GM23338 (cell line): ENCODE measurements at regions not wholly inside any gene's neighbourhood (a gene's known extent, or its start where the extent isn't known, plus 50 kb on each side); places are given as distances from the start of the nearest gene placed in this dataset.

Experiments
- ATAC-seq: fragments of 200-7000 bp; cut with Tn5 transposase; 3 replicates; pipeline ENCODE4 v1.9.1; 2020
- DNase-seq: peaks from one replicate; pipeline ENCODE4 v3.0.0-alpha.2; 2015; ENCODE audit warnings: low spot score
- H2AFZ ChIP-seq: fragments of 200-600 bp; sonication (generic); 2 replicates; pipeline ENCODE4 v1.8.0; 2016; ENCODE audit warnings: antibody characterized with exemption, mild to moderate bottlenecking, moderate library complexity
- H3F3A ChIP-seq: fragments of 200-600 bp; sonication (generic); replicated peaks from 2 replicates; pipeline ENCODE4 v1.8.0; 2017; ENCODE audit warnings: antibody characterized with exemption, mixed run types, low read depth
- H3K27ac ChIP-seq: fragments of 200-600 bp; sonication (generic); 2 replicates; pipeline ENCODE4 v1.6.1; 2016; ENCODE audit warnings: low read depth
- H3K27me3 ChIP-seq: fragments of 200-600 bp; sonication (generic); 2 replicates; pipeline ENCODE4 v1.8.0; 2016; ENCODE audit warnings: mild to moderate bottlenecking, mixed run types, moderate library complexity; ENCODE audit not compliant: insufficient read depth
- H3K36me3 ChIP-seq: fragments of 200-600 bp; sonication (generic); 2 replicates; pipeline ENCODE4 v1.8.0; 2016; ENCODE audit warnings: mild to moderate bottlenecking; ENCODE audit not compliant: insufficient read depth
- H3K4me1 ChIP-seq: fragments of 200-600 bp; sonication (generic); 2 replicates; pipeline ENCODE4 v1.8.0; 2016; ENCODE audit warnings: mild to moderate bottlenecking, moderate library complexity; ENCODE audit not compliant: insufficient read depth
- H3K4me2 ChIP-seq: fragments of 200-600 bp; sonication (generic); 2 replicates; pipeline ENCODE4 v1.7.1; 2017; ENCODE audit warnings: mixed run types
- H3K4me3 ChIP-seq: fragments of 200-600 bp; sonication (generic); 2 replicates; pipeline ENCODE4 v1.6.1; 2016; ENCODE audit warnings: mixed run types
- H3K79me2 ChIP-seq: fragments of 200-600 bp; sonication (generic); replicated peaks from 2 replicates; pipeline ENCODE4 v1.8.0; 2017; ENCODE audit warnings: mild to moderate bottlenecking; ENCODE audit not compliant: insufficient read depth
- H3K9me2 ChIP-seq: fragments of 200-600 bp; sonication (generic); 2 replicates; pipeline ENCODE4 v1.8.0; 2017; ENCODE audit not compliant: insufficient read depth
- H4K20me1 ChIP-seq: fragments of 200-600 bp; sonication (generic); replicated peaks from 2 replicates; pipeline ENCODE4 v1.8.0; 2017; ENCODE audit warnings: mild to moderate bottlenecking; ENCODE audit not compliant: insufficient read depth
- H3K27ac Mint-ChIP-seq: 2 replicates; pipeline ENCODE4 v1.8.0; 2020; ENCODE audit warnings: inconsistent platforms, mild to moderate bottlenecking, moderate library complexity, mixed read lengths
- H3K27me3 Mint-ChIP-seq: 3 replicates; pipeline ENCODE4 v1.8.0; 2022; ENCODE audit warnings: low read depth, mild to moderate bottlenecking, moderate library complexity, mixed read lengths, inconsistent platforms; ENCODE audit not compliant: insufficient read depth, poor library complexity
- H3K36me3 Mint-ChIP-seq: 3 replicates; pipeline ENCODE4 v1.8.0; 2021; ENCODE audit warnings: low read depth, mild to moderate bottlenecking, inconsistent platforms, moderate library complexity, mixed read lengths
- H3K4me1 Mint-ChIP-seq: 3 replicates; pipeline ENCODE4 v1.8.0; 2020; ENCODE audit warnings: mild to moderate bottlenecking, inconsistent platforms, mixed read lengths
- H3K4me3 Mint-ChIP-seq: 3 replicates; pipeline ENCODE4 v1.8.0; 2021; ENCODE audit warnings: moderate library complexity, mild to moderate bottlenecking, inconsistent platforms, mixed read lengths
- H3K9me3 Mint-ChIP-seq: 3 replicates; pipeline ENCODE4 v1.8.0; 2020; ENCODE audit warnings: moderate library complexity, mild to moderate bottlenecking, inconsistent platforms, mixed read lengths
- CREB1 ChIP-seq: fragments of 250-450 bp; sonication (Bioruptor Pico); IDR thresholded peaks from 2 replicates; pipeline ENCODE4 v1.5.0; 2020; ENCODE audit warnings: low read depth, mild to moderate bottlenecking, moderate library complexity
- CTCF ChIP-seq, 2 experiments: fragments of 200-600 bp in 1 of 2; sonication (generic) in 1 of 2; conservative IDR thresholded peaks; 2 replicates each; pipeline versions ENCODE4 v1.5.1 to v1.6.1; 2016 to 2017; ENCODE audit warnings: antibody characterized with exemption in 2 of 2, low read depth in 2 of 2, mild to moderate bottlenecking in 2 of 2, moderate library complexity in 1 of 2
- ETS1 ChIP-seq: IDR thresholded peaks from 2 replicates; pipeline ENCODE4 v1.6.1; 2016; ENCODE audit warnings: antibody characterized with exemption
- EZH2 ChIP-seq: fragments of 200-600 bp; sonication (generic); IDR thresholded peaks from one replicate; pipeline ENCODE4 v1.8.0; 2017; ENCODE audit warnings: antibody characterized with exemption, mild to moderate bottlenecking, low read depth; ENCODE audit not compliant: unreplicated experiment
- EZH2phosphoT487 ChIP-seq: fragments of 200-600 bp; sonication (generic); IDR thresholded peaks from one replicate; pipeline ENCODE4 v1.8.1; 2018; ENCODE audit warnings: antibody characterized with exemption; ENCODE audit not compliant: unreplicated experiment
- JUNB ChIP-seq: IDR thresholded peaks from one replicate; pipeline ENCODE4 v1.6.1; 2016; ENCODE audit warnings: antibody characterized with exemption; ENCODE audit not compliant: unreplicated experiment
- NANOG ChIP-seq: IDR thresholded peaks from 2 replicates; pipeline ENCODE4 v1.6.1; 2016; ENCODE audit warnings: antibody characterized with exemption, borderline replicate concordance
- POLR2AphosphoS5 ChIP-seq: IDR thresholded peaks from 2 replicates; pipeline ENCODE4 v1.6.1; 2016; ENCODE audit warnings: antibody characterized with exemption, low read depth
- REST ChIP-seq: IDR thresholded peaks from one replicate; pipeline ENCODE4 v1.6.1; 2018; ENCODE audit warnings: antibody characterized with exemption; ENCODE audit not compliant: unreplicated experiment
- STAT1 ChIP-seq: IDR thresholded peaks from one replicate; pipeline ENCODE4 v1.6.1; 2016; ENCODE audit warnings: antibody characterized with exemption; ENCODE audit not compliant: unreplicated experiment
- ZNF114 ChIP-seq: fragments of 250-450 bp; sonication (Bioruptor Pico); IDR thresholded peaks from 2 replicates; pipeline ENCODE4 v1.5.0; 2020; ENCODE audit warnings: mild to moderate bottlenecking, moderate library complexity
- ZNF331 ChIP-seq: fragments of 250-450 bp; sonication (Bioruptor Pico); IDR thresholded peaks from 2 replicates; pipeline ENCODE4 v1.5.0; 2020; ENCODE audit warnings: low read depth, mild to moderate bottlenecking, moderate library complexity
- ZNF462 ChIP-seq: fragments of 250-450 bp; sonication (Bioruptor Pico); IDR thresholded peaks from 2 replicates; pipeline ENCODE4 v1.5.0; 2020; ENCODE audit warnings: mild to moderate bottlenecking, moderate library complexity

GRCh38 chr4:24637173-24637572, 52.8 kb upstream of the DHX15 start:
- Mint-ChIP-seq H3K27ac (no peak overlapping the region), H3K9me3 (no peaks in the 10 kb centered on the region), H3K4me1 (peaks cover 4% of the 10 kb centered on the region), H3K27me3 (peaks cover 2% of the 10 kb centered on the region), H3K4me3 (no peak overlapping the region), H3K36me3 (no peaks in the 10 kb centered on the region)
- no peaks in the 10 kb centered on the region for H3F3A ChIP-seq
- no peak for ATAC-seq
- H3K79me2 ChIP-seq = no peaks in the 10 kb centered on the region
- DNase-seq = no peak
- H3K27ac ChIP-seq = no peak overlapping the region
- H3K27me3 ChIP-seq = no peaks in the 10 kb centered on the region
- no peaks in the 10 kb centered on the region for H3K36me3 ChIP-seq
- no peak overlapping the region for H2AFZ ChIP-seq
- no peak overlapping the region for H3K4me2 ChIP-seq
- peaks cover 8% of the 10 kb centered on the region; the same call in 1 of the 2 replicates for H3K9me2 ChIP-seq
- TF ChIP-seq ZNF462 (no peak), ETS1 (no peak), CTCF (conservative IDR thresholded peaks at IDR 0.05; ENCODE audit: low read depth in 2 of 2) (no peak), POLR2AphosphoS5 (no peak), JUNB (no peak), CREB1 (CRISPR knock-in tag) (no peak), REST (no peak), STAT1 (no peak), ZNF114 (CRISPR knock-in tag) (no peak), NANOG (no peak), EZH2phosphoT487 (no peak), EZH2 (no peak), ZNF331 (no peak)
- H3K4me3 ChIP-seq = no peak overlapping the region
- no peaks in the 10 kb centered on the region for H3K4me1 ChIP-seq
- H4K20me1 ChIP-seq = no peaks in the 10 kb centered on the region
